ENCODE measurements at regions not wholly inside any gene's neighbourhood (a gene's known extent, or its start where the extent isn't known, plus 50 kb on each side); places are given as distances from the start of the nearest gene placed in this dataset.

GRCh38 chr11:129266536-129266935 lies 74.4 kb upstream of the ARHGAP32 start:
- DNase-seq (ENCODE audit: low read depth), result no peak

GRCh38 chr11:129265125-129265788 lies 73.1 kb upstream of the ARHGAP32 start:
- DNase-seq (ENCODE audit: low read depth), result no peak

GRCh38 chr11:129264114-129264513 lies 72.0 kb upstream of the ARHGAP32 start:
- no peak for DNase-seq (ENCODE audit: low read depth)

- DNase-seq (ENCODE audit: low read depth), result no peak
Observed at GRCh38 chr11:129260750-129261149, 68.6 kb upstream of the ARHGAP32 start.

- no peak for DNase-seq (ENCODE audit: low read depth)
Observed at GRCh38 chr11:129259931-129260348, 67.8 kb upstream of the ARHGAP32 start.

- no peak for DNase-seq (ENCODE audit: low read depth)
Observed at GRCh38 chr11:129258205-129258604, 66.1 kb upstream of the ARHGAP32 start.

- DNase-seq (ENCODE audit: low read depth), result no peak
Observed at GRCh38 chr11:129257512-129257911, 65.4 kb upstream of the ARHGAP32 start.

- DNase-seq (ENCODE audit: low read depth), result no peak
Observed at GRCh38 chr11:129252621-129253020, 60.5 kb upstream of the ARHGAP32 start.

- no peak for DNase-seq (ENCODE audit: low read depth)
Observed at GRCh38 chr11:129251067-129251466, 58.9 kb upstream of the ARHGAP32 start.

GRCh38 chr11:129249923-129250322 lies 57.8 kb upstream of the ARHGAP32 start:
- no peak for DNase-seq (ENCODE audit: low read depth)

GRCh38 chr11:129249351-129249750 lies 57.2 kb upstream of the ARHGAP32 start:
- DNase-seq (ENCODE audit: low read depth), result peak; percentile 82

GRCh38 chr11:129248618-129249017 lies 56.5 kb upstream of the ARHGAP32 start:
- peak; percentile 41 for DNase-seq (ENCODE audit: low read depth)

GRCh38 chr11:129247135-129247534 lies 55.0 kb upstream of the ARHGAP32 start:
- DNase-seq (ENCODE audit: low read depth), result no peak

GRCh38 chr11:129242855-129243254 lies 50.7 kb upstream of the ARHGAP32 start:
- DNase-seq (ENCODE audit: low read depth), result no peak
